SK-N-SH treated with all-trans-retinoic acid at 6 μM for 48 hours (cell line): ENCODE measurements at regions not wholly inside any gene's neighbourhood (a gene's known extent, or its start where the extent isn't known, plus 50 kb on each side); places are given as distances from the start of the nearest gene placed in this dataset.

Source experiments
- ATAC-seq: fragments of 200-7000 bp; cut with Tn5 transposase; 3 replicates; pipeline ENCODE4 v1.9.1; 2020; ENCODE audit warnings: mild to moderate bottlenecking, moderate library complexity
- ARNTL ChIP-seq: fragments of 450-650 bp; formaldehyde crosslinking; IDR thresholded peaks from 2 replicates; pipeline ENCODE4 v1.5.0; 2020; ENCODE audit warnings: low read depth, mild to moderate bottlenecking, moderate library complexity, borderline replicate concordance
- CREB5 ChIP-seq: fragments of 250-450 bp; sonication (Bioruptor Pico); IDR thresholded peaks from 2 replicates; pipeline ENCODE4 v1.5.1; 2020; ENCODE audit warnings: low read depth, mild to moderate bottlenecking, moderate library complexity
- CSDC2 ChIP-seq: fragments of 250-450 bp; sonication (Bioruptor Pico); IDR thresholded peaks from 2 replicates; pipeline ENCODE4 v1.5.0; 2020; ENCODE audit warnings: mild to moderate bottlenecking, moderate library complexity
- ESRRG ChIP-seq: fragments of 250-450 bp; sonication (Bioruptor Pico); IDR thresholded peaks from 2 replicates; pipeline ENCODE4 v1.6.1; 2021; ENCODE audit warnings: mild to moderate bottlenecking
- OSR1 ChIP-seq: fragments of 250-450 bp; sonication (Bioruptor Pico); IDR thresholded peaks from 2 replicates; pipeline ENCODE4 v1.8.0; 2022; ENCODE audit warnings: moderate library complexity, mild to moderate bottlenecking, inconsistent platforms
- POU6F1 ChIP-seq: fragments of 250-450 bp; sonication (Bioruptor Pico); IDR thresholded peaks from 2 replicates; pipeline ENCODE4 v1.8.0; 2021; ENCODE audit warnings: low read depth, mild to moderate bottlenecking, moderate library complexity, borderline replicate concordance
- PPARA ChIP-seq: fragments of 250-450 bp; sonication (Bioruptor Pico); IDR thresholded peaks from 2 replicates; pipeline ENCODE4 v1.5.0; 2020; ENCODE audit warnings: mild to moderate bottlenecking, borderline replicate concordance
- RARB ChIP-seq: fragments of 250-450 bp; sonication (Bioruptor Pico); IDR thresholded peaks from 2 replicates; pipeline ENCODE4 v1.8.0; 2021; ENCODE audit warnings: mild to moderate bottlenecking, moderate library complexity
- SNAI2 ChIP-seq: fragments of 250-450 bp; sonication (Bioruptor Pico); IDR thresholded peaks from 2 replicates; pipeline ENCODE4 v1.5.0; 2020; ENCODE audit warnings: mild to moderate bottlenecking, moderate library complexity
- TCF4 ChIP-seq: fragments of 250-450 bp; sonication (Bioruptor Pico); IDR thresholded peaks from 2 replicates; pipeline ENCODE4 v1.8.0; 2021; ENCODE audit warnings: mild to moderate bottlenecking, moderate library complexity, borderline replicate concordance
- TOX ChIP-seq: fragments of 250-450 bp; sonication (Bioruptor Pico); IDR thresholded peaks from 2 replicates; pipeline ENCODE4 v1.8.0; 2021; ENCODE audit warnings: mild to moderate bottlenecking, moderate library complexity, borderline replicate concordance
- TSHZ2 ChIP-seq: fragments of 250-450 bp; sonication (Bioruptor Pico); IDR thresholded peaks from 2 replicates; pipeline ENCODE4 v1.5.0; 2020; ENCODE audit warnings: mild to moderate bottlenecking, moderate library complexity
- ZFP3 ChIP-seq: fragments of 250-450 bp; sonication (Bioruptor Pico); IDR thresholded peaks from 2 replicates; pipeline ENCODE4 v1.5.0; 2020; ENCODE audit warnings: mild to moderate bottlenecking, moderate library complexity
- ZFP30 ChIP-seq: fragments of 450-650 bp; formaldehyde crosslinking; IDR thresholded peaks from 2 replicates; pipeline ENCODE4 v1.5.0; 2022; ENCODE audit warnings: mild to moderate bottlenecking, moderate library complexity
- ZNF565 ChIP-seq: fragments of 450-650 bp; formaldehyde crosslinking; conservative IDR thresholded peaks from 2 replicates; pipeline ENCODE4 v1.5.0; 2020; ENCODE audit warnings: low read depth, mild to moderate bottlenecking, moderate library complexity
- ZNF70 ChIP-seq: fragments of 450-650 bp; formaldehyde crosslinking; IDR thresholded peaks from 2 replicates; pipeline ENCODE4 v1.5.0; 2020; ENCODE audit warnings: mild to moderate bottlenecking, moderate library complexity
- ZNF8 ChIP-seq: fragments of 450-650 bp; formaldehyde crosslinking; IDR thresholded peaks from 2 replicates; pipeline ENCODE4 v1.5.0; 2020; ENCODE audit warnings: mild to moderate bottlenecking, moderate library complexity

- no peak for TF ChIP-seq TOX
- ATAC-seq = no peak
Measured at GRCh38 chr10:128927497-128928161, 539.4 kb upstream of the MGMT start.

GRCh38 chr10:128928231-128928836 lies 538.7 kb upstream of the MGMT start:
- ATAC-seq = no peak
- no peak for TF ChIP-seq SNAI2 (CRISPR knock-in tag)
- TF ChIP-seq ZFP3 (CRISPR knock-in tag) = no peak
- TF ChIP-seq TSHZ2 (CRISPR knock-in tag) = no peak
- no peak for TF ChIP-seq ZNF565 (CRISPR knock-in tag)
- TF ChIP-seq, all 23 proteins: peak for 0

GRCh38 chr10:128929131-128929530 lies 537.9 kb upstream of the MGMT start:
- ATAC-seq = no peak
- no peak for TF ChIP-seq OSR1 (CRISPR knock-in tag)
- TF ChIP-seq ZNF70 = no peak
- TF ChIP-seq TCF4 (CRISPR knock-in tag) = no peak
- no peak for TF ChIP-seq TOX
- TF ChIP-seq ARNTL = no peak
- TF ChIP-seq PPARA (CRISPR knock-in tag) = no peak
- TF ChIP-seq CSDC2 (CRISPR knock-in tag) = no peak
- TF ChIP-seq ZNF8 (CRISPR knock-in tag) = no peak
- no peak for TF ChIP-seq POU6F1 (CRISPR knock-in tag)
- no peak for TF ChIP-seq TSHZ2 (CRISPR knock-in tag)
- no peak for TF ChIP-seq ZFP30 (CRISPR knock-in tag)
- TF ChIP-seq ESRRG (CRISPR knock-in tag) = no peak
- TF ChIP-seq RARB = no peak
- no peak for TF ChIP-seq CREB5 (CRISPR knock-in tag)
- no peak for TF ChIP-seq ZFP3 (CRISPR knock-in tag)
- TF ChIP-seq, all 23 proteins: peak for 0

- ATAC-seq = no peak
- no peak for TF ChIP-seq CREB5 (CRISPR knock-in tag)
- TF ChIP-seq, all 23 proteins: peak for 0
Measured at GRCh38 chr10:128929767-128930166, 537.3 kb upstream of the MGMT start.
